Common myeloid progenitor, CD34-positive (primary cell): ENCODE measurements at regions not wholly inside any gene's neighbourhood (a gene's known extent, or its start where the extent isn't known, plus 50 kb on each side); places are given as distances from the start of the nearest gene placed in this dataset.
A peak's percentile ranks its signal among the peaks of the same experiment; 100 is the strongest.

Experiments used
- CTCF ChIA-PET: fragments of 350-600 bp; sonication (Branson Sonifier 250); formaldehyde crosslinking; loops from one replicate; lab custom pipeline; 2021; ENCODE audit warnings: antibody characterized with exemption; lab: Charles Lee
- POLR2A ChIA-PET: fragments of 350-600 bp; sonication (Branson Sonifier 250); formaldehyde crosslinking; loops from one replicate; lab custom pipeline; 2021; ENCODE audit warnings: antibody characterized with exemption; lab: Charles Lee
- DNase-seq, 3 donors: peaks; one replicate each; pipeline versions ENCODE4 v3.0.0 to v3.0.0-alpha.2; 2013
- H3K27ac ChIP-seq, 2 experiments: 1 replicate in 1 of 2; 2 replicates in 1 of 2; pipeline ENCODE4 v1.7.0; 2013; ENCODE audit warnings: inconsistent platforms in 2 of 2, low read length in 2 of 2, mild to moderate bottlenecking in 2 of 2, low read depth in 1 of 2, moderate library complexity in 1 of 2; ENCODE audit not compliant: severe bottlenecking in 2 of 2, insufficient read depth in 1 of 2, poor library complexity in 1 of 2
- H3K27me3 ChIP-seq, 5 experiments: replicated peaks in 2 of 5; 1 replicate in 3 of 5; 2 replicates in 2 of 5; pipeline versions ENCODE4 v1.6.1 to v1.7.0; 2013; ENCODE audit warnings: low read length in 4 of 5, mild to moderate bottlenecking in 2 of 5, moderate library complexity in 2 of 5, inconsistent platforms in 1 of 5; ENCODE audit not compliant: insufficient read depth in 5 of 5, control insufficient read depth in 4 of 5
- H3K36me3 ChIP-seq, 4 experiments: 1 replicate in 2 of 4; 2 replicates in 2 of 4; pipeline versions ENCODE4 v1.6.1 to v1.7.0; 2013; ENCODE audit warnings: low read length in 3 of 4, control low read depth in 1 of 4, mild to moderate bottlenecking in 1 of 4; ENCODE audit not compliant: control insufficient read depth in 4 of 4, insufficient read depth in 4 of 4
- H3K4me1 ChIP-seq, 4 experiments: 1 replicate in 3 of 4; 2 replicates in 1 of 4; pipeline versions ENCODE4 v1.6.1 to v1.7.1; 2013; ENCODE audit warnings: low read length in 3 of 4, mild to moderate bottlenecking in 3 of 4, control low read depth in 1 of 4, inconsistent platforms in 1 of 4, moderate library complexity in 1 of 4; ENCODE audit not compliant: control insufficient read depth in 4 of 4, insufficient read depth in 4 of 4; ENCODE audit errors: control extremely low read depth in 1 of 4
- H3K4me3 ChIP-seq, 7 experiments: 1 replicate in 4 of 7; 2 replicates in 3 of 7; pipeline versions ENCODE4 v1.5.1 to v1.7.0; 2013; ENCODE audit warnings: mild to moderate bottlenecking in 7 of 7, low read length in 6 of 7, moderate library complexity in 6 of 7, inconsistent platforms in 2 of 7, low read depth in 2 of 7, control low read depth in 1 of 7; ENCODE audit not compliant: insufficient read depth in 4 of 7, control insufficient read depth in 1 of 7; ENCODE audit errors: extremely low read depth in 1 of 7
- H3K9me3 ChIP-seq, 5 experiments: 1 replicate in 4 of 5; 2 replicates in 1 of 5; pipeline versions ENCODE4 v1.6.1 to v1.7.1; 2013; ENCODE audit warnings: low read length in 4 of 5, mild to moderate bottlenecking in 2 of 5, inconsistent platforms in 1 of 5, low read depth in 1 of 5, moderate library complexity in 1 of 5; ENCODE audit not compliant: control insufficient read depth in 4 of 5, insufficient read depth in 2 of 5; ENCODE audit errors: control extremely low read depth in 1 of 5
- WGBS: methylation state at CpG from one replicate; pipeline ENCODE4 v1.1.5; 2013; ENCODE audit not compliant: insufficient coverage; 5-methylcytosine and 5-hydroxymethylcytosine counted together

DNA sequence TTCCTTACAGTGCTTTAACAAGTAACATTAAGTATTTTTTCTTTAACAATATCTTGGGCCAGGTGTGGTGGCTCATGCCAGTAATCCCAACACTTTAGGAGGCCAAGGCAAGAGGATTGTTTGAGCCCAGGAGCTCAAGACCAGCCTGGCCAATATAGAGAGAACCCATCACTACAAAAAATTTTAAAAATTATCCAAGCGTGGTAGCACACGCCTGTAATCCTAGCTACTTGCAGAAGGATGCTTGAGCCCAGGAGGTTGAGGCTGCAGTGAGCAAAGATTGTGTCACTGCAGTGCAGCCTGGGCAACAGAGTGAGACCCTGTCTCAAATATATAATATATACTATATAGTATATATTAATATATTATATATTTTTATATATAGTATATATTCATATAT lies 162.2 kb downstream of the ZNF674 start:
- ChIA-PET CTCF (interaction anchor here (1.4 kb wide), 1 partner anchor 25 kb away, joined by 5 read pairs; no protein-coding TSS in a partner anchor), POLR2A (no interaction called here)
- Histone ChIP-seq H3K9me3 (no peaks in the 10 kb centered on the region), H3K36me3 (no peaks in the 10 kb centered on the region), H3K4me3 (no peak overlapping the region), H3K4me1 (peaks cover 3 to 6% (median 4%) of the 10 kb centered on the region in 4 experiments), H3K27me3 (no peaks in the 10 kb centered on the region), H3K27ac (no peak overlapping the region)
- peak in 2 of 3 donors; percentile 8 to 27 for DNase-seq
- no CpG with 5 or more reads among the region's 2 CpGs for WGBS

DNA sequence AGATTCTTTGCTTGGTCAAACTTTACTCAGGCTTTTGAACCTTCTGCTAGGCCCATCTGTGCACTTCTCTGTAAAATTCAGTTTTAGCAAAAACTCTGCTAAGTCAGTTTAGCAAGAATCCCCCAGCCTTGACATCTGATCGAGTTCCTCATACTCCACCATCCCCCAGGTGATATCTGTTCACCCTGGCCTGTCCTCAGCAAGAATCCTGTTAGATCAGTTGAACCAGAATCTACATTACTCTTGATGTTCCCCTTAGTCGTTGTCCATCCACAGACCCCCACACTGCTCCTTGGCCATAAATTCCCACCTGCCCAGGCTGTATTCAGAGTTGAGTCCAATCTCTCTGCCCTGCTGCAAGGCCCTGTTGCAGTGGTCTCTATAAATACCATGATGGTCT lies 162.6 kb downstream of the ZNF674 start:
- 94% methylated on average over 2 of the region's 2 CpGs for WGBS

DNA sequence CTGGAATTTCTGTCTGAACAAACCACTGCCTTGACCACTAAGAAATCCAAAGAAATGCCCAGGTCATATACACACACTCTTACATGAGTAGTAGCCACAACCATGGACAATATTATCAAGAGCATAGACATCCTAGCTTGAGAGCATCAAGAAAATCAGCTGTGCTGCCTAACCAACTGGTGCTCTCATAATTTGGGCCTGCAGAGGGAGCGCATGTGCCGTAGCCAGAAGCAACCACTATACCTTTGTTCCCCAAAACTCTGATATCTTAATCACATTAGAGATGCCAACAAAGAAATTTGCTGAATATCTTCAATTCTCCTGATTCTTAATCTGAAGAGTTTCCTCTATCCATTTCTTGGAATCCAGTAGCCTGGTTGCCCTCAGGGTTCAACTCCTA lies 163.6 kb downstream of the ZNF674 start:
- CTCF ChIA-PET: interaction anchor here (1.0 to 2.6 kb wide), 4 partner anchors 10 to 260 kb away, joined by 4 to 6 read pairs (median 5); no protein-coding TSS in a partner anchor
- Histone ChIP-seq H3K9me3 (no peaks in the 10 kb centered on the region), H3K36me3 (no peaks in the 10 kb centered on the region), H3K27me3 (no peaks in the 10 kb centered on the region), H3K4me3 (no peak overlapping the region), H3K27ac (no peak overlapping the region), H3K4me1 (peaks cover 3 to 6% (median 4%) of the 10 kb centered on the region in 4 experiments)
- DNase-seq: peak; percentile 42 to 69 (median 69)
- 23% methylated on average over 2 of the region's 2 CpGs for WGBS
- POLR2A ChIA-PET: no interaction called here

More for the DNA sequence above, 162.6 kb downstream of the ZNF674 start:
- no peak overlapping the region for H3K4me3 ChIP-seq
- POLR2A ChIA-PET: no interaction called here
- H3K36me3 ChIP-seq: no peaks in the 10 kb centered on the region
- peaks cover 3 to 6% (median 4%) of the 10 kb centered on the region in 4 experiments for H3K4me1 ChIP-seq
- no peak for DNase-seq
- CTCF ChIA-PET: interaction anchor here (1.4 to 2.6 kb wide), 3 partner anchors 9 to 259 kb away, joined by 4 to 6 read pairs (median 5); no protein-coding TSS in a partner anchor
- H3K9me3 ChIP-seq: no peaks in the 10 kb centered on the region
- H3K27ac ChIP-seq: no peak overlapping the region
- no peaks in the 10 kb centered on the region for H3K27me3 ChIP-seq

DNA sequence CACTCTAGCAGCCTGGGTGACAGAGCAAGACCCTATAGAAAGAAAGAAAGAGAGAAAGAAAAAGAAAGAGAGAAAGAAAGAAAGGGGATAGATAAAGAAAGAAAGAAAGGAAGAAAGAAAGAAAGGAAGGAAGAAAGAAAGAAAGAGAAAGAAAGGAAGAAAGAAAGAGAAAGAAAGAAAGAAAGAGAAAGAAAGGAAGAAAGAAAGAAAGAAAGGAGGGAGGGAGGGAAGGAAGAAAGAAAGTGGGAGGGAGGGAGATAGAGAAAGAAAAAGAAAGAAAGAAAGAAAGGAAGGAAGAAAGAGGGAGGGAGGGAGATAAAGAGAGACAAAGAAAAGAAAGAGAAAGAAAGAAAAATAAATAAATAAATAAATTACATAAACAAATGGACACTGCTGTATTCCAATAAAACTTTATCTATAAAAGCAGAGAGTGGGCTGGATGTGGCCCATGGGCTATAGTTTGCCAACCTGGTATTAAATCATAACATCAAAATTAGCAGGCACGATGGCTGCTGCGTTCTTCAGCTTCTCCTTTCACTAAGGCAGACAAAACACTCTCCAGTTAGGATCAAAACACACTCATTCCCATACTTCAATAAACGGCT lies 165.0 kb downstream of the ZNF674 start:
- DNase-seq: peak; percentile 4 to 41 (median 33)
- ChIA-PET CTCF (interaction anchor here (2.6 kb wide), 1 partner anchor 11 kb away, joined by 6 read pairs; no protein-coding TSS in a partner anchor), POLR2A (no interaction called here)
- Histone ChIP-seq H3K4me1 (peaks cover 3 to 7% (median 5%) of the 10 kb centered on the region in 4 experiments), H3K27ac (no peak overlapping the region), H3K9me3 (no peaks in the 10 kb centered on the region), H3K27me3 (no peaks in the 10 kb centered on the region), H3K4me3 (peak overlapping the region in 1 of 7 experiments; percentile 24), H3K36me3 (no peaks in the 10 kb centered on the region)
- 0% methylated on average over 1 of the region's 3 CpGs for WGBS

DNA sequence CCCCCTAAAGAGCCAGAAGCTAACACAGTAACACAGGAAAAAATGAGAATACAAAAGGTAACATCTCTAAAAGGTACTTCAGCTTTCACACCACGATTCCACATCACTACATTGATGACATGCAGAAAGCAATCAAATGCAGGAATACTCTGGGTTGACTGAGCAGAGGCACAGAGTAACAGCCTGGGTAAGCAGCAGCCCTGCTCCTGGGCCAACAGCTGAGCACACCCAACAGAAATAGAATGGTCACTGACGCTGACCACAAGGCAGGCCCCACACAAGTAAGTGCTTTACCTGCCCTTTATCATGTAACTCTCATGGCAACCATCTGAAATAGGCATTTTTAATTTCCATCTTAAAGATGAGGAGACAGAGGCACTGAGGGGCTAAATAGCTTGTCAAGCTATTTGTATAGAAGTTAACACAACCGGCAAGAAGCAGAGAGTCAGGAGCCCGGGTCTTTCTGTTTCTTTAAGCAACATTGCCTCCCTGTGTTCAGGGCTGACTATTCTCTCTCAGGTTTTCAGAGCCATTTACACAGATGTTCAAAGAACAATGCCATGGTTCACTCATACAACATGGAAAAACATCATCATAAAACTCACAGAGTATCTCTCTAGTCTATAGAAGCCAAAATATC lies 168.9 kb downstream of the ZNF674 start:
- POLR2A ChIA-PET: interaction anchor here (0.5 to 0.6 kb wide), 2 partner anchors 9 to 471 kb away, joined by 3 read pairs; no protein-coding TSS in a partner anchor
- WGBS: 62% methylated on average over 4 of the region's 4 CpGs

DNA sequence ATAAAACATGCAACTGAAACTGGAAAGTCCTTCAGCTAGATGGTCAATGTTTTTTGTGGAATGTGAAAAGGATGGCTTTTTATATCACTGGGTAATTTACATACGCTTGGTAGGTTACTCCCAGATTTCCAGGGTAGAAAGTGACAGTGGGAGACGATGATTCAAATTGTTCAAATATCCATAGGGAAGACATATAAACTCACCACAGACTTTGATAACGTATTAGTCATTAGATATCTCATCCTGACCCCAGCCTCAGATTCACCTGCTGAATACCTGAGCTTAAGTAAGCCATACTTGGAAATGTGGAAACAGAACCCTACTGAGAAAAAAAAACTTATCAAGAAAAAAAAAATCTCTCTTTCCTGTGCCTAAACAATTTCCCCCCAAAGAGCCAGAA lies 169.4 kb downstream of the ZNF674 start:
- H3K36me3 ChIP-seq: no peaks in the 10 kb centered on the region
- H3K4me1 ChIP-seq: peaks cover 0 to 6% (median 3%) of the 10 kb centered on the region in 4 experiments
- peaks cover 0 to 4% (median 0%) of the 10 kb centered on the region in 5 experiments for H3K27me3 ChIP-seq
- ChIA-PET POLR2A (interaction anchor here (0.6 kb wide), 2 partner anchors 9 to 18 kb away, joined by 3 read pairs; no protein-coding TSS in a partner anchor), CTCF (interaction anchor here (0.9 to 3.4 kb wide), 17 partner anchors 10 to 1056 kb away, joined by 3 to 13 read pairs (median 4); no protein-coding TSS in a partner anchor)
- no peak for DNase-seq
- no peaks in the 10 kb centered on the region for H3K9me3 ChIP-seq
- H3K4me3 ChIP-seq: no peak overlapping the region
- no peak overlapping the region for H3K27ac ChIP-seq
- no CpG with 5 or more reads among the region's 3 CpGs for WGBS

More for the DNA sequence above, 168.9 kb downstream of the ZNF674 start:
- CTCF ChIA-PET: interaction anchor here (1.0 to 3.4 kb wide), 15 partner anchors 10 to 1056 kb away, joined by 3 to 13 read pairs (median 5); no protein-coding TSS in a partner anchor
- Histone ChIP-seq H3K36me3 (no peaks in the 10 kb centered on the region), H3K4me1 (peaks cover 3 to 6% (median 4%) of the 10 kb centered on the region in 4 experiments), H3K9me3 (no peaks in the 10 kb centered on the region), H3K27ac (no peak overlapping the region), H3K4me3 (no peak overlapping the region), H3K27me3 (peaks cover 0 to 4% (median 0%) of the 10 kb centered on the region in 5 experiments)
- peak; percentile 49 to 75 (median 73) for DNase-seq
